H1 (cell line): ENCODE measurements at regions not wholly inside any gene's neighbourhood (a gene's known extent, or its start where the extent isn't known, plus 50 kb on each side); places are given as distances from the start of the nearest gene placed in this dataset.

Source experiments
- CTCF ChIP-seq, 3 experiments: IDR thresholded peaks; 1 replicate in 2 of 3; 2 replicates in 1 of 3; pipeline versions ENCODE4 v1.5.1 to v1.6.1; 2011; ENCODE audit warnings: low read length in 3 of 3, mild to moderate bottlenecking in 3 of 3, inconsistent platforms in 2 of 3, low read depth in 1 of 3, moderate library complexity in 1 of 3; ENCODE audit not compliant: insufficient read depth in 1 of 3; ENCODE audit errors: control extremely low read depth in 1 of 3
- HDAC6 ChIP-seq: IDR thresholded peaks from one replicate; pipeline ENCODE4 v1.7.1; 2012; ENCODE audit warnings: low read depth, mild to moderate bottlenecking, inconsistent platforms, low read length, moderate library complexity
- MAFK ChIP-seq: IDR thresholded peaks from 2 replicates; pipeline ENCODE4 v1.6.1; 2012; ENCODE audit warnings: low read depth, mild to moderate bottlenecking, improper control_type of control experiment, low read length
- NRF1 ChIP-seq: IDR thresholded peaks from 2 replicates; pipeline ENCODE4 v1.6.1; 2011; ENCODE audit warnings: mild to moderate bottlenecking, low read depth, low read length, improper control_type of control experiment
- POLR2AphosphoS5 ChIP-seq: IDR thresholded peaks from 2 replicates; pipeline ENCODE4 v1.6.1; 2011; ENCODE audit warnings: low read depth, low read length
- SP1 ChIP-seq: IDR thresholded peaks from 2 replicates; pipeline ENCODE4 v1.6.1; 2011; ENCODE audit warnings: low read depth, low read length
- SP2 ChIP-seq: IDR thresholded peaks from 2 replicates; pipeline ENCODE4 v1.6.1; 2012; ENCODE audit warnings: mild to moderate bottlenecking, low read length, inconsistent platforms
- SRF ChIP-seq: IDR thresholded peaks from 2 replicates; pipeline ENCODE4 v1.6.1; 2011; ENCODE audit warnings: mild to moderate bottlenecking, low read depth, low read length, moderate library complexity

GRCh38 chr7:18210788-18211187, 183.1 kb upstream of the PRPS1L1 start:
- TF ChIP-seq MAFK (no peak), SP2 (no peak), CTCF (IDR thresholded peaks at IDR 0.05; ENCODE audit: control extremely low read depth in 1 of 3, insufficient read depth in 1 of 3, low read depth in 1 of 3, low read length in 3 of 3) (no peak), NRF1 (no peak), SP1 (no peak), POLR2AphosphoS5 (no peak), HDAC6 (no peak), SRF (no peak)
